ENCODE measurements at regions not wholly inside any gene's neighbourhood (a gene's known extent, or its start where the extent isn't known, plus 50 kb on each side); places are given as distances from the start of the nearest gene placed in this dataset.

GRCh38 chr9:71306134-71306533 is 184.7 kb upstream of the TRPM3 start:
- no peak for TF ChIP-seq CTCF (IDR thresholded peaks at IDR 0.05)
- TF ChIP-seq EP300 (IDR thresholded peaks at IDR 0.05) = no peak

Data from suprapubic skin (tissue), 3 donors.